ENCODE measurements at regions not wholly inside any gene's neighbourhood (a gene's known extent, or its start where the extent isn't known, plus 50 kb on each side); places are given as distances from the start of the nearest gene placed in this dataset.

- H3K27me3 Mint-ChIP-seq: no peaks in the 10 kb centered on the region
- H3K27ac Mint-ChIP-seq: no peak overlapping the region
- no peaks in the 10 kb centered on the region for H3K9me3 Mint-ChIP-seq
- DNase-seq (no peak), ATAC-seq (no peak)
- no peaks in the 10 kb centered on the region for H3K4me1 Mint-ChIP-seq
- POLR2A ChIA-PET: no interaction called here
- H3K36me3 Mint-ChIP-seq: peaks cover 0 to 25% (median 5%) of the 10 kb centered on the region in 3 donors
- no peak overlapping the region for H3K4me3 Mint-ChIP-seq
These were observed 89.2 kb upstream of the CLMN start for GRCh38 chr14:95408731-95409476.

DNA sequence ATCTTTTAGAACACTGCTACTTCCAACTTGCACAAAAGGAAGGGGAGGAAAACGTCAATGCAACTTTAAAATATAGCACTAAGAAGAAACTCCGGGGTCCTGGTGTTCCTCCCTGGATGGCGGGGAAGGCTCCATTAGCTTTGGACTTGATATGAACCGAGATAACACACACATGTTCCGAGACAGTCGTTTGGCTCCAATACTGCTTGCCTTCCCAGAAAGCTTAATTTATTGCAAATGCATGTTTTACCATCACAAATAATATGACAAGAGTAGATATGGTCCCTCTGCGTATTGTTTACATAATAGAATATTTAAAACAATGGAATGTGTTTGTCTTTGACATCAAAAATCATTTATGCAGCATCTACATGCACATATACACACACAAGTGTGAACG is 87.6 kb upstream of the CLMN start:
- no peak overlapping the region for H3K4me3 Mint-ChIP-seq
- no peak for DNase-seq
- no peaks in the 10 kb centered on the region for H3K4me1 Mint-ChIP-seq
- no peaks in the 10 kb centered on the region for H3K27me3 Mint-ChIP-seq
- H3K9me3 Mint-ChIP-seq: no peaks in the 10 kb centered on the region
- POLR2A ChIA-PET: no interaction called here
- H3K36me3 Mint-ChIP-seq: peaks cover 0 to 19% (median 3%) of the 10 kb centered on the region in 3 donors
- H3K27ac Mint-ChIP-seq: no peak overlapping the region
- no peak for ATAC-seq

GRCh38 chr14:95406756-95407277 is 87.1 kb upstream of the CLMN start:
- Mint-ChIP-seq H3K4me3 (no peak overlapping the region), H3K36me3 (peaks cover 0 to 16% (median 3%) of the 10 kb centered on the region in 3 donors), H3K4me1 (no peaks in the 10 kb centered on the region), H3K27ac (peak overlapping the region in 1 of 10 donors; percentile 49), H3K9me3 (no peaks in the 10 kb centered on the region), H3K27me3 (no peaks in the 10 kb centered on the region)
- ATAC-seq (no peak), DNase-seq (no peak)
- POLR2A ChIA-PET: no interaction called here

GRCh38 chr14:95404583-95404982 is 84.9 kb upstream of the CLMN start:
- Mint-ChIP-seq H3K9me3 (no peaks in the 10 kb centered on the region), H3K27me3 (no peaks in the 10 kb centered on the region), H3K4me3 (no peak overlapping the region), H3K4me1 (no peaks in the 10 kb centered on the region), H3K27ac (no peak overlapping the region), H3K36me3 (peaks cover 0 to 7% (median under 1%) of the 10 kb centered on the region in 3 donors)
- no peak for ATAC-seq
- no peak for DNase-seq
- POLR2A ChIA-PET: no interaction called here

- DNase-seq (no peak), ATAC-seq (no peak)
- Mint-ChIP-seq H3K4me1 (no peaks in the 10 kb centered on the region), H3K27me3 (no peaks in the 10 kb centered on the region), H3K9me3 (no peaks in the 10 kb centered on the region), H3K36me3 (peaks cover 0 to 5% (median 0%) of the 10 kb centered on the region in 3 donors), H3K27ac (no peak overlapping the region), H3K4me3 (no peak overlapping the region)
- POLR2A ChIA-PET: no interaction called here
These were observed 82.9 kb upstream of the CLMN start for GRCh38 chr14:95402578-95402977.

DNA sequence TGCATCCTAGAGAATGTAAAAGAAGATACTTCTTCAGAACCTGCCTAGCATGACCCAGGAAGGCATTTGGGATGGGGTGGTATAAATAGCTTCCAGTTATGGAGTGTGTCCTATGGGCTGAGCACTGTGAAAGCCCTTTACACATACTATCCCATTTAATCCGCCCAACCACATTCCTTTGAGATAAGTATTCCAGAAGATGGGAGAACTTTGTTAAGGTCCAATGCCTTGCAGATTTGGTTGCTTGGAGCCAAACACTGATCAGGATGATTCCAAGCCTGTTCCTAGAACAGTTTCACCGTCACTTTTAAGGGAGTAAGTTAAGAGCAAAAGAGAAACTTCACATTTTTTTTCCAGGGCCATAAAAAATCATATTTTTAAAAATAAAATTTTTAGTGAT is 82.5 kb upstream of the CLMN start:
- Mint-ChIP-seq H3K4me1 (no peaks in the 10 kb centered on the region), H3K27me3 (no peaks in the 10 kb centered on the region), H3K4me3 (no peak overlapping the region), H3K36me3 (peaks cover 0 to 3% (median 0%) of the 10 kb centered on the region in 3 donors), H3K27ac (no peak overlapping the region), H3K9me3 (no peaks in the 10 kb centered on the region)
- ATAC-seq (no peak), DNase-seq (no peak)
- POLR2A ChIA-PET: no interaction called here

DNA sequence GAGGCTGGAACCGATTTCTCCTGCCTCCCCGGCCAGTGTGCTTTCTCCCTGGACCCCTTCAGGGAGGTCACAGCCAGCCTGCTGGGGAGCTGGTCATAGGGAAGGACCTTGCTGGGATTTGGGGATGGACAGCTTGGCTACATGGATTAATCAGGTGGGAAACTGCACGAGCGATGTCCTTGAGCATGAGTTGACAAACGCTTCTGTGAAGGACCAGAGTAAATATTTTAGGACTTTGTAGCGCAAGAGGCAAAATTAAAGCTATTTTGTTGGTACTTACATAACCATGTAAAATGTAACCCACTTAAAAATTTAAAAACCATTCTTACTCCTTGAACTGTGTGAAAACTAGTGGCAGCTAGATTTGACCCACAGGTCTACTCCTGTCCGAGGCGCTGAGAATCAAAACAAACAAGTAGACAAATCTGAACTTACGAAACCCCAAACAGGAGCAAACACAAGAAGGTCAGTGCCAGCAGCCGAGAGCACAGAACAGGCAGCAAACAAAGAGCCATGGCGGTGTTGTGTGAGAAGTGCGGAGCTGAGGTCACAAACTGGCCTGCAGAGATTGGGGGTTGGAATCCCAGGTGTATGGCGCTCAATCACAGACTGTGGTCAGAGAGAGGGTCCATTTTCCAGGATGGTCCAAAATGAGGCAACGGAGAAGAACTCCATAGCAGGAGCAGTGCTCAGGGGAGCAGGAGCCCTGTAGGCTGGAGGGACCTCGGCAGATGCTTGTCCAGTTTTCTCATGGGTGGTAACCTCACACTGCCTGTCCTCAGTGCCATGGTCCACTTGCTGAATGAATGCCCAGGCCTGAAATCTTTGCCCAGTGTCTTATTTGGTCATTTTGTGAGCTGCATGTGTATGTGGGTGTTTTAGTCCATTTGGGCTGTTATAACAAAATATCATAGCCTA is 79.2 kb upstream of the CLMN start:
- no peak for ATAC-seq
- peaks cover 0 to 9% (median 0%) of the 10 kb centered on the region in 4 donors for H3K4me1 Mint-ChIP-seq
- no peaks in the 10 kb centered on the region for H3K36me3 Mint-ChIP-seq
- H3K27ac Mint-ChIP-seq: no peak overlapping the region
- DNase-seq: no peak
- no peak overlapping the region for H3K4me3 Mint-ChIP-seq
- peaks cover 0 to 5% (median 0%) of the 10 kb centered on the region in 5 donors for H3K27me3 Mint-ChIP-seq
- POLR2A ChIA-PET: no interaction called here
- peaks cover 0 to 3% (median 0%) of the 10 kb centered on the region in 9 donors for H3K9me3 Mint-ChIP-seq

- POLR2A ChIA-PET: no interaction called here
- Mint-ChIP-seq H3K36me3 (no peaks in the 10 kb centered on the region), H3K27ac (no peak overlapping the region), H3K4me3 (no peak overlapping the region), H3K27me3 (peaks cover 0 to 5% (median 0%) of the 10 kb centered on the region in 5 donors), H3K4me1 (peaks cover 0 to 9% (median 0%) of the 10 kb centered on the region in 4 donors), H3K9me3 (peaks cover 0 to 3% (median 0%) of the 10 kb centered on the region in 9 donors)
- DNase-seq (no peak), ATAC-seq (no peak)
These were observed 77.6 kb upstream of the CLMN start for GRCh38 chr14:95397325-95397724.

DNA sequence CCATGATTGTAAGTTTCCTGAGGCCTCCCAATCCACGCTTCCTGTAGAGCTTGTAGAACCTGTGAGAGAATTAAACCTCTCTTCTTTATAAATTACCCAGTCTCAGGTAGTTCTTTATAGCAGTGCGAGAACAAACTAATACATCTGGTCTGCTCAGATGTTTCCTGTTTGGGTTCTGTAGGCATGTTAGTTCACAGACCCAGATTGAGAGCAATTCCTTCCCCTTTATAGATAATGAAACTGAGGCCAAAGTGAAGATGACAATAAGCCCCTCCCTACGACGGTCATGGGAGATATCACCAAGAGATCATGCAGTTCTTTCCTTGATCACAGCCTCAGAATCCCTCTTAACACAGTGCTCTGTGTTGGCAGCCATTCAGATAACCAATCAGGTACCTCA is 76.5 kb upstream of the CLMN start:
- H3K4me1 Mint-ChIP-seq: peaks cover 0 to 9% (median 0%) of the 10 kb centered on the region in 4 donors
- peaks cover 0 to 3% (median 0%) of the 10 kb centered on the region in 9 donors for H3K9me3 Mint-ChIP-seq
- H3K4me3 Mint-ChIP-seq: peak overlapping the region in 1 of 10 donors; percentile 48
- H3K27me3 Mint-ChIP-seq: peaks cover 0 to 6% (median 0%) of the 10 kb centered on the region in 5 donors
- no peak for ATAC-seq
- no peak for DNase-seq
- H3K27ac Mint-ChIP-seq: peak overlapping the region in 2 of 10 donors; percentile 25 to 75
- POLR2A ChIA-PET: no interaction called here
- no peaks in the 10 kb centered on the region for H3K36me3 Mint-ChIP-seq

DNA sequence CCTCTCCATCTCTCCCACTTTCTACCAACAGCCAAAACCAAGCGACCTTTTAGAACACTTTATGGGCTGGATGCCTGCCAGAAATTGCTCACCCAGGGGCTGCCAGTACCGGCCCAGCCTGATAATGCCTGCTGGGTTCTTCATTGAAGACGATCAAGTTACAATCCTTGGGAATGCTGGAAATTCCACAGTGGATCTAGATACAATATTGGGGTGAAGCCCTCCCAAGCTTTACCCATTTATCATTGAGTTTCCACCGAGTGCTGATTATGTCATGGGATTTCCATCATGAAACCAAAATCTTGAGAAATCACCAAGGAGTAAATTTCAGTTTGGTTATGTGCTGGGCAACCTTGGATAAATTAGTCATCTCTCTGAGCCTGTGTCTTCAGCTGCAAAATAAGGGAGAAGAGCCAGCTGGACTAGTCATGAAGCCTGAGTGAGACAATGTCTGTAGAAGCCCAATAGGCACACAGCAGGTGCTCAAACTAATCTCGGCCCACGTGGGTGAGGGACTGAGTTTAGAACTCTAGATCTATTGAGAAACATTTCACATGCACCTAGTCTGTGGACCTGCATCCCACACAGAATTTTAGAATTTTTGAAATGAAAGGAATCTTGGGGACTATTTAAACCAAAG is 75.5 kb upstream of the CLMN start:
- DNase-seq (no peak), ATAC-seq (no peak)
- peaks cover 0 to 8% (median 0%) of the 10 kb centered on the region in 3 donors for H3K36me3 Mint-ChIP-seq
- peaks cover 0 to 9% (median 0%) of the 10 kb centered on the region in 4 donors for H3K4me1 Mint-ChIP-seq
- H3K4me3 Mint-ChIP-seq: no peak overlapping the region
- POLR2A ChIA-PET: no interaction called here
- peaks cover 0 to 6% (median 3%) of the 10 kb centered on the region in 5 donors for H3K27me3 Mint-ChIP-seq
- no peak overlapping the region for H3K27ac Mint-ChIP-seq
- peaks cover 0 to 12% (median 0%) of the 10 kb centered on the region in 9 donors for H3K9me3 Mint-ChIP-seq

DNA sequence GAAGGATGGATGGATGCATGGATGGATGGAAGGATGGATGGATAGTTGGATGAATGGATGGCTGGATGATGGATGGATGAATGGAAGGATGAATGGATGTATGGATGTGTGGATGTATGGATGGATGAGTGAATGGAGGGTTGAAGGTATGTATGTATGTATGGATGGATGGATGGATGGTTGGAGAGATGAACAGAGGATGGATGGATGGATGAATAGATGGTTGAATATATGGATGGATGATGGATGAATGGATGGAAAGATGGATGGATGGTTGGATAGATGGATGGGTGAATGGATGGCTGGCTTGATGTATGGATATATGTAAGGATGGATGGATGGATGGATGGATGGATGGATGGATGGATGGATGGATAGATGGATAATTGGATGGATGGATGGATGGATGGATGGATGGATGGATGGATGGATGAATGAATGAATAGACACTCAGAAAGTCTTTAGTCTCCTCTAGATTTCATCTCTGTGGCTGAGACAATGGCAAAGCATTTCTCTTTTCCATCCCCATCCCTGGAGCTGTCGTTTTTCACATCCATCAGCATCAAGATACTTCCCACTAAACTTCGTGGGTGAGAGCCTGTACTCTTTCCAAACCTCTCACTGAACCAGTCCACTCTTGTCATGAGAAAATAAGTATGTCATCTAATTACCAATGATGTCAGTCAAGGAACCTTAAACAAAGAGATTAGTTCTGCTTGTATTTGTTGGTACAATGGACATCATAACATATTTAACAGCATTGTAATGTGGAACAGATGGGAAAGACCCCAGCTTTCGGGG is 74.8 kb upstream of the CLMN start:
- Mint-ChIP-seq H3K9me3 (peaks cover 0 to 13% (median 0%) of the 10 kb centered on the region in 9 donors), H3K27ac (no peak overlapping the region), H3K4me3 (no peak overlapping the region), H3K27me3 (peaks cover 0 to 6% (median 3%) of the 10 kb centered on the region in 5 donors), H3K4me1 (peaks cover 0 to 9% (median 0%) of the 10 kb centered on the region in 4 donors), H3K36me3 (peaks cover 0 to 13% (median 0%) of the 10 kb centered on the region in 3 donors)
- POLR2A ChIA-PET: no interaction called here
- DNase-seq (no peak), ATAC-seq (no peak)

GRCh38 chr14:95392841-95393240 is 73.1 kb upstream of the CLMN start:
- Mint-ChIP-seq H3K4me1 (peaks cover 0 to 9% (median 0%) of the 10 kb centered on the region in 4 donors), H3K27me3 (peaks cover 0 to 10% (median 5%) of the 10 kb centered on the region in 5 donors), H3K36me3 (peaks cover 0 to 17% (median 0%) of the 10 kb centered on the region in 3 donors), H3K4me3 (no peak overlapping the region), H3K27ac (peak overlapping the region in 1 of 10 donors; percentile 25), H3K9me3 (peaks cover 0 to 13% (median 0%) of the 10 kb centered on the region in 9 donors)
- POLR2A ChIA-PET: no interaction called here
- DNase-seq (no peak), ATAC-seq (no peak)
